ENCODE measurements at regions not wholly inside any gene's neighbourhood (a gene's known extent, or its start where the extent isn't known, plus 50 kb on each side); places are given as distances from the start of the nearest gene placed in this dataset.

- TF ChIP-seq ZNF740 (CRISPR knock-in tag; IDR thresholded peaks at IDR 0.05), result no peak
- TF ChIP-seq ZNF740 (tag; IDR thresholded peaks at IDR 0.05), result no peak
- TF ChIP-seq NEUROD1 (IDR thresholded peaks at IDR 0.05; ENCODE audit: borderline replicate concordance, low read depth, low read length, partially characterized antibody), result no peak
- TF ChIP-seq ETV5 (CRISPR knock-in tag; IDR thresholded peaks at IDR 0.05; ENCODE audit: low read depth), result no peak
- no peak for TF ChIP-seq RBM22 (IDR thresholded peaks at IDR 0.05; ENCODE audit: low read depth, low read length, poor library complexity, severe bottlenecking)
- no peak for TF ChIP-seq CEBPG (CRISPR knock-in tag; IDR thresholded peaks at IDR 0.05)
- no peak for TF ChIP-seq CEBPG (tag; conservative IDR thresholded peaks at IDR 0.05 in 1 of 2, IDR thresholded peaks at IDR 0.05 in 1 of 2)
- no peak for TF ChIP-seq CCNT2 (IDR thresholded peaks at IDR 0.05; ENCODE audit: borderline replicate concordance, extremely low read depth, insufficient read length, low read depth, low read length)
- TF ChIP-seq CBX2 (IDR thresholded peaks at IDR 0.05; ENCODE audit: insufficient read depth, low read length, poor library complexity, severe bottlenecking), result no peak
- TF ChIP-seq CHD4 (IDR thresholded peaks at IDR 0.05; ENCODE audit: insufficient read depth, insufficient replicate concordance, low read depth, low read length, poor library complexity, severe bottlenecking), result no peak
- TF ChIP-seq MAFG (tag; conservative IDR thresholded peaks at IDR 0.05), result no peak
- no peak for TF ChIP-seq NONO (IDR thresholded peaks at IDR 0.05; ENCODE audit: low read depth in 2 of 2, low read length in 1 of 2)
Observed at GRCh38 chrX:14357314-14357713, 172.0 kb upstream of the GLRA2 start (continued).
